Endothelial cell of umbilical vein (primary cell): ENCODE measurements at regions not wholly inside any gene's neighbourhood (a gene's known extent, or its start where the extent isn't known, plus 50 kb on each side); places are given as distances from the start of the nearest gene placed in this dataset.

Experiments
- BruUV-seq: library from RNA; stranded (reverse); fragments of 400-500 nt; replicated peaks from 2 replicates; lab custom pipeline; 2021; lab: Mats Ljungman, UMichigan
- CTCF ChIA-PET: fragments of 300-600, 350-600 bp; sonication (Branson Sonifier 250); formaldehyde crosslinking; loops from one replicate; lab custom pipeline; 2021; ENCODE audit warnings: antibody characterized with exemption, inconsistent platforms; lab: Charles Lee
- POLR2A ChIA-PET: fragments of 300-600, 350-600 bp; sonication (Branson Sonifier 250); formaldehyde crosslinking; loops from one replicate; lab custom pipeline; 2021; ENCODE audit warnings: antibody characterized with exemption, inconsistent platforms; lab: Charles Lee
- DNase-seq: peaks from one replicate; pipeline ENCODE4 v3.0.0-alpha.2; 2011; ENCODE audit warnings: low read depth, low spot score
- FAIRE-seq: peaks from 2 replicates; lab custom pipeline; 2011; peaks lifted over from hg19 to GRCh38; lab: Jason Lieb, UNC
- H2AFZ ChIP-seq: 2 replicates; pipeline ENCODE4 v1.6.0; 2012; ENCODE audit warnings: low read depth, low read length, control low read depth, inconsistent platforms
- H3K27ac ChIP-seq: 2 replicates; pipeline ENCODE4 v1.5.1; 2011; ENCODE audit warnings: low read depth, mild to moderate bottlenecking, control low read depth, low read length, moderate library complexity; ENCODE audit not compliant: insufficient read depth
- H3K27me3 ChIP-seq, 2 experiments: 2 replicates each; pipeline versions ENCODE4 v1.6.0 to v1.6.1; 2011; ENCODE audit warnings: low read length in 2 of 2, mixed read lengths in 1 of 2; ENCODE audit not compliant: control insufficient read depth in 2 of 2, insufficient read depth in 2 of 2
- H3K36me3 ChIP-seq, 2 experiments: 2 replicates in 1 of 2; 3 replicates in 1 of 2; pipeline ENCODE4 v1.5.1; 2011; ENCODE audit warnings: low read length in 2 of 2, mild to moderate bottlenecking in 1 of 2, moderate library complexity in 1 of 2; ENCODE audit not compliant: control insufficient read depth in 2 of 2, insufficient read depth in 2 of 2; ENCODE audit errors: extremely low read depth in 1 of 2
- H3K4me1 ChIP-seq: 3 replicates; pipeline ENCODE4 v1.5.1; 2011; ENCODE audit warnings: mild to moderate bottlenecking, low read length; ENCODE audit not compliant: control insufficient read depth, insufficient read depth; ENCODE audit errors: extremely low read depth
- H3K4me2 ChIP-seq: 2 replicates; pipeline ENCODE4 v1.6.1; 2011; ENCODE audit warnings: low read length, control low read depth, mixed read lengths; ENCODE audit not compliant: insufficient read depth
- H3K4me3 ChIP-seq, 3 experiments: fragments of 200-600 bp in 1 of 3; sonication (generic), shearing (Covaris generic) in 1 of 3; replicated peaks in 1 of 3; 2 replicates each; pipeline ENCODE4 v1.5.1; 2011 to 2016; ENCODE audit warnings: control low read depth in 3 of 3, low read length in 3 of 3, mild to moderate bottlenecking in 2 of 3, inconsistent platforms in 1 of 3, low read depth in 1 of 3, moderate library complexity in 1 of 3; ENCODE audit not compliant: insufficient read depth in 1 of 3
- H3K79me2 ChIP-seq: 2 replicates; pipeline ENCODE4 v1.6.0; 2012; ENCODE audit warnings: low read length, inconsistent platforms; ENCODE audit not compliant: control insufficient read depth, insufficient read depth
- H3K9ac ChIP-seq: replicated peaks from 2 replicates; pipeline ENCODE3; 2011; ENCODE audit warnings: low read length, control low read depth; ENCODE audit not compliant: insufficient read depth; ENCODE audit errors: extremely low read depth
- H3K9me1 ChIP-seq: replicated peaks from 3 replicates; pipeline ENCODE4 v1.6.0; 2011; ENCODE audit warnings: mild to moderate bottlenecking, low read length; ENCODE audit not compliant: control insufficient read depth, insufficient read depth; ENCODE audit errors: extremely low read depth
- H3K9me3 ChIP-seq: replicated peaks from 2 replicates; pipeline ENCODE4 v1.5.1; 2012; ENCODE audit warnings: low read length, inconsistent platforms; ENCODE audit not compliant: control insufficient read depth, insufficient read depth
- H4K20me1 ChIP-seq: replicated peaks from 2 replicates; pipeline ENCODE3; 2011; ENCODE audit warnings: mild to moderate bottlenecking, low read length; ENCODE audit not compliant: control insufficient read depth, insufficient read depth; ENCODE audit errors: extremely low read depth
- CTCF ChIP-seq, 2 donors: IDR thresholded peaks; 1 replicate in 1 of 2; 2 replicates in 1 of 2; pipeline ENCODE4 v1.5.1; 2011; ENCODE audit warnings: low read length in 2 of 2, mild to moderate bottlenecking in 2 of 2, moderate library complexity in 2 of 2, control low read depth in 1 of 2, inconsistent platforms in 1 of 2, low read depth in 1 of 2; ENCODE audit not compliant: insufficient read depth in 1 of 2; ENCODE audit errors: extremely low read depth in 1 of 2
- EZH2 ChIP-seq: IDR thresholded peaks from 2 replicates; pipeline ENCODE4 v1.6.1; 2012; ENCODE audit warnings: borderline replicate concordance, low read depth, mild to moderate bottlenecking, moderate library complexity, low read length, inconsistent platforms; ENCODE audit not compliant: severe bottlenecking
- FOS ChIP-seq: IDR thresholded peaks from 2 replicates; pipeline ENCODE4 v1.6.1; 2011; ENCODE audit warnings: mild to moderate bottlenecking, low read length, moderate library complexity, borderline replicate concordance; ENCODE audit not compliant: insufficient read depth
- GATA2 ChIP-seq: IDR thresholded peaks from 2 replicates; pipeline ENCODE4 v1.7.0; 2011; ENCODE audit warnings: low read depth, mild to moderate bottlenecking, moderate library complexity, mixed read lengths, low read length; ENCODE audit not compliant: insufficient read length, insufficient read depth
- JUN ChIP-seq: IDR thresholded peaks from 2 replicates; pipeline ENCODE4 v1.6.1; 2011; ENCODE audit warnings: borderline replicate concordance, low read depth; ENCODE audit not compliant: insufficient read length, insufficient read depth
- MAX ChIP-seq: IDR thresholded peaks from 2 replicates; pipeline ENCODE4 v1.6.1; 2011; ENCODE audit not compliant: insufficient read depth, insufficient read length
- MYC ChIP-seq: IDR thresholded peaks from one replicate; pipeline ENCODE4 v1.6.1; 2011; ENCODE audit warnings: mild to moderate bottlenecking, low read depth, low read length
- POLR2A ChIP-seq: IDR thresholded peaks from 2 replicates; pipeline ENCODE4 v1.6.1; 2012; ENCODE audit warnings: low read depth, mild to moderate bottlenecking, control low read depth, low read length
- POLR2AphosphoS5 ChIP-seq: IDR thresholded peaks from 2 replicates; pipeline ENCODE4 v1.6.1; 2012; ENCODE audit warnings: low read depth, mild to moderate bottlenecking, control low read depth, low read length, moderate library complexity; ENCODE audit not compliant: insufficient read depth
- dilution Hi-C: fragments of 300-500 bp; cut with MboI; formaldehyde crosslinking; loops from one replicate; pipeline ENCODE4 v1.15.0; 2019; ENCODE audit warnings: low sequenced_read_pairs; ENCODE audit not compliant: extremely low pct_ligation_motif_present
- intact Hi-C: fragments of 100-400 bp; cut with micrococcal nuclease; formaldehyde crosslinking; loops from one replicate; pipeline ENCODE4 v1.10.0; 2022

DNA sequence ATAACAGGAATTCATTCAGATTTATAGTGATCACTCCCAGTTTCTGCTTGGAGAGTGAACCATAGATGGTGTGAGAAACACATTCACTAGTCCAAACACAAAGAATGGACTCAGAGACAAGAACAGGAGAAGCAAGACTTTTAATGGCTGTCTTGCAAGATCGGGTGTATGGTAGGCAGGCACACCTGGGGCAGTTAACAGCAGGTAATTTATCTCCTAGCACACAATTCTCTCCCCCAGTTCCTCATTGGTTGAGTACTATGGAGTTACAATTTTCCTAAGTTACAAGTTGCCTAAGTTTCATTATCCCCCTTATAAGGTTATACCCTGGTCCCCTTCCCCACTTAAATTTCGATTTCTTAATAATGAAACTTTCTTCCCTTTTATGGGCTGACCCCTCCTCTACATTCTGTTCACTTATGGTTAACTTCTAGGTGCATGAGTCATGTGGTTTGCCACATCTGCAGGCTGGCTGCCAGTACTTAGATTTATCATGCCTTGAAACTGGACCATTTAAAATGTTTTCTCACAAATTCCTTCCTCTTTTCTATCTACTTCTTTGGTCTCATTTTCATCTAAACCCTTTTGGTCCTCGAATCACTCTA is 623.3 kb downstream of the HINT1 start:
- no peak overlapping the region for H3K4me3 ChIP-seq
- no peaks in the 10 kb centered on the region for H3K79me2 ChIP-seq
- H3K9ac ChIP-seq = no peak overlapping the region
- H3K9me1 ChIP-seq = no peaks in the 10 kb centered on the region
- no peak overlapping the region for H3K4me2 ChIP-seq
- DNase-seq (no peak), FAIRE-seq (no peak)
- no peak overlapping the region for H2AFZ ChIP-seq
- no TSS peak for BruUV-seq
- ChIA-PET POLR2A (no interaction called here), CTCF (no interaction called here)
- H3K4me1 ChIP-seq = no peaks in the 10 kb centered on the region
- H3K36me3 ChIP-seq = no peaks in the 10 kb centered on the region
- no peaks in the 10 kb centered on the region for H3K27me3 ChIP-seq
- intact Hi-C loops = no loop called here
- dilution Hi-C loops = no loop called here
- no peak overlapping the region for H3K27ac ChIP-seq
- no peaks in the 10 kb centered on the region for H4K20me1 ChIP-seq
- TF ChIP-seq FOS = peak; percentile 43
- no peak for TF ChIP-seq JUN
- H3K9me3 ChIP-seq = peaks cover 1% of the 10 kb centered on the region

GRCh38 chr5:130536691-130537090 is 628.4 kb downstream of the HINT1 start:
- H3K9me3 ChIP-seq = peaks cover 1% of the 10 kb centered on the region
- ChIA-PET CTCF (no interaction called here), POLR2A (no interaction called here)
- no peak overlapping the region for H3K4me2 ChIP-seq
- dilution Hi-C loops = no loop called here
- TF ChIP-seq MYC (no peak), GATA2 (no peak), POLR2A (no peak), CTCF (IDR thresholded peaks at IDR 0.05; ENCODE audit: extremely low read depth in 1 of 2, insufficient read depth in 1 of 2, low read depth in 1 of 2, low read length in 2 of 2) (no peak), FOS (no peak), POLR2AphosphoS5 (no peak), EZH2 (no peak), JUN (no peak), MAX (no peak)
- H3K27me3 ChIP-seq = no peaks in the 10 kb centered on the region
- H3K9me1 ChIP-seq = no peaks in the 10 kb centered on the region
- H3K79me2 ChIP-seq = no peaks in the 10 kb centered on the region
- no TSS peak for BruUV-seq
- H3K27ac ChIP-seq = no peak overlapping the region
- no peaks in the 10 kb centered on the region for H3K4me1 ChIP-seq
- FAIRE-seq (no peak), DNase-seq (no peak)
- no peak overlapping the region for H3K4me3 ChIP-seq
- intact Hi-C loops = no loop called here
- H3K36me3 ChIP-seq = no peaks in the 10 kb centered on the region
- no peaks in the 10 kb centered on the region for H4K20me1 ChIP-seq
- H3K9ac ChIP-seq = no peak overlapping the region
- no peak overlapping the region for H2AFZ ChIP-seq
